Hematopoietic multipotent progenitor cell treated with erythropoietin and hydrocortisone succinate and interleukin-3 and kit ligand, for 15 days (in vitro differentiated cells): ENCODE measurements at regions not wholly inside any gene's neighbourhood (a gene's known extent, or its start where the extent isn't known, plus 50 kb on each side); places are given as distances from the start of the nearest gene placed in this dataset.

Experiments used
- DNase-seq: peaks from one replicate; pipeline ENCODE4 v3.0.0-alpha.2; 2015; ENCODE audit warnings: low spot score

DNA sequence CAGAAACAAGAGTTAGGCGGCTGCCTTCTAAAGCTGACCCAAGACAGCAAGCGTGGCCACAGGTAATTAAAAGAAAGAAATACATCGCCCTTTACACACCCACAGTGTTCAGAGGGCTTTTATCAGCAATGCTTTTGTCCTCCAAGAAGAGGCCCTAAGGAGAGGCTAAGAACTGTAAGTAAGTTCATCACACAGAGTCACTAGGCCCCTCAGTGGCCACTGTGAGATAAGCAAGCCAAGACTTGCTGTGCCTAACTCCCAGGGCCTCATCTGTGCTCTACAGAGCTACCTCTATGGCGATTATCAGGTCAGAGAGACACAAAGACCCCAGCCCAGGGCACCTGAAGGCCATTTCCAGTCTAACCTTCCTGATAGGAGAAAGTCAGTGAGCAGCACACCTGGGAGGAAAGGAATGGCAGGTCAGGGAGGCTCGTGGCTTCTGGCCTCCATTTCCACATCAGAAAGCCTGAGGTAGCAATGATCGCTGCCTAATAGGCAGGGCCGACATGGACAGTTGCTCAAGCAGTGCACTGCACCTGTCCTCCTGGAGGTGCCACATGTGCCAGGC, 545.2 kb upstream of the CDH11 start:
- no peak for DNase-seq

DNA sequence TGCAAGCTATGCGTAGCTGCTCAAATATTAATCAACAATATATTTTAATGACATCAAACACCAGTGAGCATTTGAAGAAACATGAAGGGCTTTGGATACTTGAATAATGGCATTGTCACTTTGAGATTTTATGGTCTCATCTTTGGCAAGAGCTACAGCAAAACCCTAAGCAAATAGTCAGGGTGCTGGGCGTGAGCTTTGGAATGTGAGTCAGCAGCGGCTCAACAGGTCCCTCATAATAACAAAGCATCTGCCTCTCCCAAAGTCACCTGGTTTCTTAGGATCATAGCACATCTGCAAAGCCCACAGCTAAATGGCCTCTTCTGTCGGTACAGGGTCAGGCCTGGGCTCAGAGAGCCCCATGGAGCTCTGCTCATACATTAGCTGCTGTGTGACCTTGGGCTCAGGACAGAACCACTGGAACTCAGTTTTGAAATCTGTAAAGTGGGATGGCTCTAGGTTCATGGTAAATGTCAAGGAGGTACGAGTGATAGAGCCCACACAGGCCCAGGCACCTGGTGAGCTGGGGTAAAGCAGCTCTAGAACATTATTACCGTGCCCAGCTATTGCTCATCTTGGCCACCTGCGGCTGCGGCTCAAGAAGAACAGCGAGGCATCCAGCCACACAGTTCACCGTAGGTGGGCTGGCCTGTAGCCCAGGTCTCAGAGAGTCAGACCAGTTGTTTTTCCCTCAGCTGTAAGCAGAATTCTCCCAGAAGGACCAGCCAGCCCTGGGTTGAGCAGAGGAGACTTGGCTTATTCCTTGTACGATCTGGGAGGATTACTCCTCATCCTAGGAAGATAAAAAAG, 544.5 kb upstream of the CDH11 start:
- DNase-seq, result no peak

DNA sequence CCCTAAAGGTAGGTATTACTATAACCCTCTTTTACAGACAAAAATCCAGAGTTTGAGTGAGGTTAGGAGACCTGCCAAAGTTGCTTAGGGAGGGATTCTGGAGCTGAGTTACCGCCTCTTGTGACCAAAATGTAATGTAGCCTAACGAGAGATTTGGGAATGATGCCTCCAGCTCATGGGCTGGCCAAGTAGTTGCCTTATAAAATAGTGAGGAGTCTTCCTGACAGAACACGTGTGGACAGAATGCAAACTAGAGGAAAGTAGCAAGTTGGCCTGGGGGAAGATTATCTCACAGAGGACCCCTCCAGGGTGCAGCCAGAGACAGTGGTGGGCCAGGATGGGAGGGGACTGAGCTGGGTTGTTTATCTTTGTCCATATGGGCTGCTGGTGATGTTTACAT, 543.7 kb upstream of the CDH11 start:
- DNase-seq, result no peak

DNA sequence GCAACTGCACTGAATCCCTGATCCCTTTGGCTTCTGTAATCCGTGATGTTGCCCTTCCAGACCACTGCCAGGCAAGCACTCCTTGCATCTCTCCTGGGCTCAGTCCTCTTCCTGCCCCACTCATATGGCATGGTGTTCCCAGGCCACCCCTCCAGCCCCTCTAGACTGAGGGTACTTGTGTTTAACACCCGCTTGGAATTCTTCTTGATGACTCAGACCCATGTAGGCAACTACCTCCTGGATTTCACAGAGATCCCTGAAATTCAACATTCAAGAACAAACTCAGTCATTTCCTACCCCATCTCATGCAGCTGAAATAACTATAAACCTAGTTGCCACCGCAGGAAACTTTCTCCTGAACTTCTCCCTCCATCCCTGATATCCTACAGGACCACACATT, 541.9 kb upstream of the CDH11 start:
- DNase-seq, result no peak

DNA sequence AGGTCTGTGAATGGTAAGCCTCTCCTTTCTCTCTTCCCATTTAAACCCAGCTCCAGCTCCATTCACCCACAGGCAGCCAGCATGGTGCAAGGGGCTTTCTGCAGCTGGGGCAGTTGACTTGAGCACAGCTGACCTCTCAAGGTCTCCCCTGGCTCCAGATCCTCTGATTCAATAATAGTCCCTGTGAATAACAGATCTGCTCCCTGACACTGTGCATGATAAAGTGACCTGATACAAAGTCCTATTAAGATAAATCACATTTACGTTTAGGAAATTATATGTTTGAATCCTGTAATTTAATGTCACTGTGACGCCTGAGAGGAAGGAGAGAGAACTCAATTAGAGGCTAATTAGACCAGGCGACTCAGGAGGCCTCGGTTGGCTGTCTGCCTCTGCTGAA, 540.4 kb upstream of the CDH11 start:
- DNase-seq, result no peak

DNA sequence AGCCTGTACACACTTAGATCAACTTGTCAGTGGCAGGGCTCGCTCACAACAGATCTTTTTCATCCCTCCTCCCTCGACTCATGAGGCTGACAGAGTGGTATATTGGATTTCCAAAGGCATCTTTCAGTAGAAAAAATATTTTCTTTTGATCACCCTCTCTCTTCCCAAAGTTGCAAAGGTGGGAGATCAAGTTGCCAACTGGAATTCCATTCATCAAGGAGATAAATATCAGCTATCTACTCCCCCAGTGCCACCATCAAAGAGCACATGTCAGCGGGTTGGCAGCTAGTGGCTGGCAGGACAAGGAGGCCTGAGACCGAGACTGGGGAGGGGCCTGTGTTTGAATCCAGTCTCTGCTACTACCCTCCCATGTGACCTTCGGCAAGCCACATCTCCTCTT, 539.7 kb upstream of the CDH11 start:
- DNase-seq, result no peak

DNA sequence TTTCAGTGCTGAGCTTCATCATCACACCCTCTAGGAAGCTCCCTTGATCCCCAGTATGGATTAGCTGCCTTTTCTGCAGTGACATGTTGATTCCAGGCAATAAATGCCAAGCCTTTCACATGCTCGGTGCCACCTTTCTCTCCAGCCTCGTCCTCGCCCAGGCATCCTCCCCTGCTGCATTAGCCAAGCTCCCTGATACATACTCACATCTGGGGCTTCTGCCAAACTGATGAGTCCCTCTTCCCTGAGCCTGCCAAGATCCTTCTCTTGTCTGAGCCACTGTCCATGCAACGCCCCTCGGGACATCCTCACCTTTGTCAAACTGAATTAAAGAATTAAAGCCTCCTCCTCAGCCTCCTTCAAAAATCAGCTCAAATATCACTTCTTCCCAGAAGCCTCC, 538.5 kb upstream of the CDH11 start:
- DNase-seq, result no peak

DNA sequence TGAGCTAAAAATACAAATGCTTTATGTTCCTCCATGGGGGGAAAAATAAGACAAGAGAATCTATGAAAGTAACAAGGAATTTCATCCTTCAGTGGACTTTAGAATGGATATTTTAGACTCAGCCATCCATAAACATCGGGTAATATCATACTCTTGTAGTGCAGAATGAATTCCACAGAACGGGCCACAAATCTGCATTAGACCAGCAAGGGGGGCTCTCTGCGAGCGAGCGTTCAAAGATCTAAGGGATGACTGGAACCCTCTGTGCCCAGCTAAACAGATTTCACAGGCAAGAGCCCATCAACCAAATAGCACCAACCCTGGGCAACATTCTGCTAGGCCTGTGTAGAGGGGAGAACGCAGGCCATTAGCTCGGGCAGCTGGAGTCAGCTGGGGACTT, 537.9 kb upstream of the CDH11 start:
- DNase-seq, result no peak

DNA sequence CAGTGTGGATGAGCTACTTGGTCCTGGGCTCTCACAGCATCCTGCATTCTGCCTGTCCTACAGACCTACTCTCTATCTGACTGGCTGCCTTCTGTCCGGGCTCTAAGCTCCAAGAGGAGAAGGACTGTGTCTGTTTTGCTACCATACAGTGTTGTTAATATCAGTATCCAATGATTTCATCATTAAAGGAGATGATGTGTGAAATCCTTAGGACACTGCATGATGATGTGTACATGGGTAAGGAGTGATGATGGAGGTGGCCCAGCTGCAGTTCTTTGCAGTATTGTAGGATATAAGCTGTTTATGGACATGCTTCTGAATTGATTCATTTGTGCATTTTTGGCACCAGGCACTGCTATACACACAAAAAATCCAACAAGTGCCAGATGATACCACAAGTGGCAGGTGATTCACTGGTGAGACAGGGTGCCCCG, 536.9 kb upstream of the CDH11 start:
- no peak for DNase-seq

DNA sequence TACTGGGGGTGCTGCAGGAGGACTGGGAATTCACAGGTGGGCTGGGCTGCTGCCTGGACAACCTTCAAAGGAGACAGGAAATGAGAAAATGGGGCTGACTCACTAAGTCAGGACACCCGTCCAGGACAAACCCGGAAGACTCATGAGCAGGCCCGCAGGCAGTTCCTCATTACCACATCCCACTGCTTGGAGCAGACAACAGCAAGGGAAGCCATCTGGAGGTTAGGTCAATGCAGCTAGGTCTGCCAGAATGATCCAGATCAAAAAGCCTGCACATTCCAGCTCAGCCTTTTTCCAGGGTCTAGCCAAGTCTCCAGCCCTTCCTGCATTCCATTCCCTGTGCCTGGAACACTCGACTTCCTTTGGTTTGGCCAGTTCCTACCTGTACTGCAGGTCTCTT, 536.5 kb upstream of the CDH11 start:
- no peak for DNase-seq

DNA sequence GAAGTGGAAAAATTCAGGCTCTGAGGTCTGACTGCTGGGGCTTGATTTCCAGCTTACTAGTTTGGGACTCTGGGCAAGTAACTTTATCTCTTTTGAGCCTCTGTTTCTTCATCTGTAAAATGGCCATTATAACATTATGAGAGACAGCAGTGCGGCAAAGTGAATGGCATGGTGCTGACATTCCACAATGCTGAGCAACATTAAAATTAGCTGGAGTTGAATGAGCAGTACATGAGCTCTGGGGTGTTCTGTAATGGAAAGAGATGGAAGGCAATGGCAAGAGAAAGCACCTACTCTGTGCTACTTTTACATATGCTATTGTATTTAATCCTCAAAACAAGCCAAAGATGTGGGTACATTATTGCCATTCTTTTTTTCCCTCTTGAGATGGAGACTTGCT, 535.7 kb upstream of the CDH11 start:
- no peak for DNase-seq

DNA sequence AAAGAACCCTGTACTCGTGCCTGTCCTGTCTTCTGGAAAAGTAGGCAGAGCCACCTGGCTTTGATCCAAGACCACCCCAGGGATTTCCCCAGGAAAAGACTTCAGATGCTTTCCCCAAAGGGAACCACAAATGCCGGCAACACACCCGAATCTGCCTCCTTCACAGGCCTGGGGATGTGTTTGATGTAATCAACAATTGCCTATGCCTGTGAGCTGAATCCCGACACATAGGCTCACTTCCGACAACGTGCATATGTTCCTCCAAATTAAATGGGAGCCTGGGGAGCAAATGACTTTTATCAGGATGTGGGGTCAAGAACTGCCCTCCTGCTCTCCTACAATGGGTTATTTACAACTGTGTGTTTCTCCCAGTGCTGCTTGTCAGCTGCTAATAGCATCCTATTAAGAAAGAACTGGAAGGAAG, 535.2 kb upstream of the CDH11 start:
- no peak for DNase-seq

DNA sequence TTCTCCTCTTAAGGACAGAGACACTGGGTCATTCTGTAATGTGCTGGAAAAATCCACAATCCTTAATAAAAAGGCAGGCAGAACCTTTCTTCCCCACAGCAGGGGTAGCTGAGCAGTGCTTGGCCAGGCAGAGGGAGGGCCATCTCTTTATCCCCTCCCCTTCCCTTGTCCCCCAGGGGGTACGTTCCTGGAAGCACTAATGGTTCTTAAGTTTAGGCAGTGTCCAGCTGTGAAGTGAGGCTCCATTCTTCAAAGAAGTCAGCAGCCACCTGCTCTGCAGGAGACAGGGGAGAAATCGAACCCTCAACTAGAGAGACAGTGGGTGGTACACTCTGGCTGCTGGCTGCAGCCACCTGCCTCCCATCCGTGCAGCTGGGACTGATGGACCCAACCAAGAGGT, 533.9 kb upstream of the CDH11 start:
- no peak for DNase-seq

DNA sequence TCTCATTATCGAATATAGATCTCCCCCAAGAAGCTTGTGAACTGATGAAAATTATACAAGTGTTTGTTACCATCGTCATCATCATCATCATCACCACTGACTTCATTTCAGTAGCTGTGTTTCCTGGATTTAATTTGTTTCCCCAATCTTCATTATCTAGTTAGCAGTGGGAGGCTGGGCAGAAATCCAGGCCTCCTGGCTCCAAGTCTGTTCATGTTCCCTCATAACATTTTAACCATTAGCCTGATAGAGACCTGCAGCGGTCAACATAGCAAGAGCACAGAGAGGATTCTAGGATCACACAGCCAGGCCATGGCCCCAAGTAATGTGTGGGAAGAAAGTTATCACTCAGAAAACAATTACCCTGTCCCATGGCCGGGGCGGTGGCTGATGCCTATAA, 526.2 kb upstream of the CDH11 start:
- no peak for DNase-seq

DNA sequence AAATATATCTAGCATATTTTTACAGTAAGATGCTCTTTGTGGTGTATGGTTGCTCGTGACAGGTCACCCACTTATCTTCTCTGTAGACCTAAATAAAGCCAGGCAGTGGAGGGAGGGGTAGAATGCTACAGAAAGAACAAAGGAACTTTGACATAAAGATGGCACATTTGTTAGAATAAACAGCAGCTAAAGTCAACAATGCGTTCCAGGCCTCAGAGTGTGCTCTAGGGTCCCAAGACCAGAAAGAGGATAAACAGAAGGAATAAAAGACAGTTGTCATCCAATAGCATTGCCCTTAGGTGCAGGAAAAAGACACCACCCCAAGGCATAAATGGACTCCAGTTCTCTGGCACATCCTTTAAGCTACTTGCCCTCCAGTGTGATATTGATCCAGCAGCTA, 523.0 kb upstream of the CDH11 start:
- no peak for DNase-seq

DNA sequence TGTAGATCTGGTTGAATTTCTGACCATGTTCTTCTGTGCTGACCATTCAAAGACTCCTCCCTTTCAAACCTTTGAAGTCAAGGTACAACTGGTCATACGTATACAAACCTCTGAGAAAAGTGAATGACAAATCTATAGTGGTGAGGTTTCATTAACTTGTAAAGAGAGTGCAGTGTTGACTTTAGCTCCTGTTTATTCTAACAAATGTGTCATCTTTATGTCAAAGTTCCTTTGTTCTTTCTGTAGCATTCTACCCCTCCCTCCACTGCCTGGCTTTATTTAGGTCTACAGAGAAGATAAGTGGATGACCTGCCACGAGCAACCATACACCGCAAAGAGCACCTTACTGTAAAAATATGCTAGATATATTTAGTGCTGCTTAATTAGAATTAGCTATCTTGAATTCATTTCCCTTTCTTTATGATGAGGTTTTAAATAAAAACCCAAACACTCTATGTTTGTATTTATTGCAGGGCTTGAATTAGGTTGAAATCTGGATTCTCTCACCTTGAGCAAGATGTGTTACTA, 520.0 kb upstream of the CDH11 start:
- no peak for DNase-seq

DNA sequence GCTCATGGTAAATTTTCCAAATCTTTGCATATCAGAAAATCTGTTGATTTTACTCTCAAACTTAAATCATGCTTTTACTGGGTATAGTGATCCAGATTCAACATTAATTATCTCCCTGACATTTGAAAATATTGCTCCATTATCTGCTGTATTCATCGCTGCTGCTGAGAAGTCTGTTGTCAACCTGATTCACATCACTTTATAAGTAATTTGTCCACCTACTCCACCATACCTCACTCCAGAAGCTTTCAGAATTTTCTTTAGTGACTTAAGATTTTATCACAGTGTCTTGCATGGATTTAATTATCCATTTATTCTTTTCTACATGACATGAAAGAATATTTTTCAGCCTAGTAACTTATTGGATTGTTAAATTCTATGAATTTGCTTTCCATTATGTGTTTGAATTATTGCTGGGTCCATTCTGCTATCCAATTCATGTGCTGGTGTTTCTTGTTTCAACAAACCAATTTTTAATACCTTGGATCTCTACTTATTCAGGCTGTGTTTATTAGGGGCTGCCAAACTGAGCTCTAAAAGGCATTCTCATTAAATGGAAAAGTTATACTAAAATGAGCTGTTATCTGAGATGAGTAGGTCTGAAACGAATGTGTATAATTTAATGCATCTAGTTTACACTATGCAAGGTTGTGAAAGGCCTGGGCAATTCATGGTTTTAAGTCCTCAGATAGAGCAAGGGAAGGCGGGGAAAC, 519.3 kb upstream of the CDH11 start:
- DNase-seq, result no peak

DNA sequence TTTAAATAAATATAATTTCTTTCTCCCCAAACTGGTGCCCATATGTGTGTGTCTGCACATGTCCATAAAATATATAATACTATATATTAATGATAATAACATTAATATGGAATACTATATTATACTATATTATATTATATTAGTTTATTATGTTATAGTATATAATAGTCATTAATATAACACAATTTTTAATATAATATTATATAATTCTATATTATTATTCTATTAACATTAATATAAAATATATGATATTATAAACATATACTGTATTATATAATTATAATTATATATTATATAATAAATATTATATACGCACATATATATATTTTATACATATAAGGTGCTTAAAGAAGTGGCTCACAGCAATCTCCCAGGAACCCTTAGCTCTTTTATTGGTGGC, 513.0 kb upstream of the CDH11 start:
- DNase-seq, result no peak

DNA sequence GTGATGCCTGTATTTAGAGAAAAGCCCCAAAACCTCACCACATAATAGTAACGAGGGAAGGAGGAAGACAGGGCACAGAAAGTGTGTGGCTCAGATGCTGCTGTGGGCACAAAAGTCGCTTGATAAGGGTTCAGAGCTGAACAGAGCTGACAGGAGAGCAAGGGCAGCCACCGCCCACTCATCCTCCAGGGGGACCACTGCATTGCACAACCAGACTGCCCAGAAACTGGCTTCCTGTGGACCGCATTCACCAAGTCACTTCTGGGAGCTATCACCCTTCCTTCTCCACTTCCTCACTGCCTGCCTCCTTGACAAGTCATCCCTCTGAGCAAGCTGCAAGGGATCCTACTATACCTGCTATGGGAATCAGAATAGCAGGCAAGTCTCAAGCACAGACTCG, 512.4 kb upstream of the CDH11 start:
- DNase-seq, result no peak

DNA sequence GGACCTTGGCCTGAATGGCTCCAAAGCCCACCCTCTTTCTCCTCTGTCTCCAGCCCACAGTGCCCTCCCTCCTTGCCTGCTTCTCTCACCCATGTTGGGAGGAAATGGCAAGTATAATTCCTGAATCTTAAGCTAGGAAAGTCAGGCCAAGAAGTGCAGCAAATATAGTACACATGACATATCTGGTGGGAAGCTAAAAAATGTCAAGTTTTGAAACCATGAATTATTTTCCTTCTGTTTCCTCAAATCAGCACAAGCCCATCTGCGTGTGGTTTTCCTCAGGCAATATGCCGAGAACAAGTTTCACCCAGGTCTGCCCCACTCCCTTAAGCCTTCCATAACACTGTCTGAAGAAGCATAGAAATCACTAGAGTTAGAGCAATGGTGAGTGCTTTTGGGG, 502.8 kb upstream of the CDH11 start:
- no peak for DNase-seq

DNA sequence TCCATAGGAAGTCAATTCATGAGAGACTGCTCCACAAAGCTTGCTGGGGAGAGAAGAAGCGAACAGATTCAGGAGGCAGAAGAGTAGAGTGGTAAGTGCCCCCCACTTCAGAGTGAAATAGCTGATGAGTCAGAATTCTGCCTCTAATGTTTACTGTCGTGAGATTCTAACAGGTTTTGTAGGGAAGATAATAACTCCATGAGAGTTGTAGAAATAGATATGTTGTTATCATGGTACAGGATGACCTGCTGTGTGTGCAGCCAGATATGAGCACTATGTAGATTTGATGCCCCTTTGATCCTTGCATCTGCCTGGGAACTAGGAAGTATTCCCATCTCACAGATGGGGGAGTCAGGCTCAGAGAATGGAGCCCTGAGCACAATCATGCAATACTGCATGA, 502.4 kb upstream of the CDH11 start:
- DNase-seq, result no peak

DNA sequence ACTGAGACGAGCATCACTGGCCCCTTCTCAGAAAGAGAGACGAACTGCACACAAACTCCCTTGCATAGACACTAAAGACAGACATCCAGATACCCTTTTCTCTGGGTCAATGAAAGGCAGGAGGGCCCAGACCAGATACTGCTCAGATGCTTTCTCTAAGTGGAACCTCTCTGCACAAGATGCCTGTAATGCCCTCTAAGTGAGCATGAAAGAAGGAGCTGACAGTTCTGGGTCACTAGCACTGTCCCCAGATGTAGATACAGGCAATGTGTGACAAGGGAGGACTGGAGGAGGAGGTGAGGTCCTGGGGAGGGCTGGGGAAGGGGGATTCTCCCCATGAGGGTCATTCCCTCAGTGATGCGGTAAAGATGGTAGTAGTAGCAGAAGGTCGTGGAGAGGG, 501.0 kb upstream of the CDH11 start:
- DNase-seq, result no peak

DNA sequence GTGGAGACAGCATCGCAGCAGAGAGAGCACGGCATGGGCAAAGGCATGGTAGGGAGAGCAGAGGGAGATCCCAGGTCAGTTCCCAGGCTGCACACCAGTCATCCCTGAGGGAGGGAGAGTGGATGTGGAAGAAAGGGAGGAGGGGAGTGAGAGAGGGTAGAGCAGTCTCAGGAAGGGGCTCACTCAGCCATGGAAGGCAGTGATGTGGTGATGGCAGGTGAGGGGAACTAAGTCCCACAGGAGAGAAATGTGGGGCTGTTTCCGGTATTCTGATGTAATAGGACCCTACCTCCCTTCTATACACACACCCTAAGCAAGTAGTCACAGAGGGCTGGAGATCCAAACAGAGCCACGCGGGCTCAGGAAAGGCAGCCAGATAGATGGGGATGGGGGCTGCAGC, 500.3 kb upstream of the CDH11 start:
- no peak for DNase-seq
